VCaP (cell line): ENCODE measurements at regions not wholly inside any gene's neighbourhood (a gene's known extent, or its start where the extent isn't known, plus 50 kb on each side); places are given as distances from the start of the nearest gene placed in this dataset.
"Not testable (repeated sequence)": the region's sequence is repeated elsewhere in the genome, so short reads cannot be mapped to it uniquely, and the experiment has no call there.

Experiments
- H3K27ac ChIP-seq: fragments of 450-650 bp; 2 replicates; pipeline ENCODE4 v1.5.1; 2017
- TF ChIP-seq, protein P1 (sequence below): fragments of 450-650 bp; conservative IDR thresholded peaks from 2 replicates; pipeline ENCODE4 v1.5.1; 2017; ENCODE audit warnings: mild to moderate bottlenecking, moderate library complexity

DNA sequence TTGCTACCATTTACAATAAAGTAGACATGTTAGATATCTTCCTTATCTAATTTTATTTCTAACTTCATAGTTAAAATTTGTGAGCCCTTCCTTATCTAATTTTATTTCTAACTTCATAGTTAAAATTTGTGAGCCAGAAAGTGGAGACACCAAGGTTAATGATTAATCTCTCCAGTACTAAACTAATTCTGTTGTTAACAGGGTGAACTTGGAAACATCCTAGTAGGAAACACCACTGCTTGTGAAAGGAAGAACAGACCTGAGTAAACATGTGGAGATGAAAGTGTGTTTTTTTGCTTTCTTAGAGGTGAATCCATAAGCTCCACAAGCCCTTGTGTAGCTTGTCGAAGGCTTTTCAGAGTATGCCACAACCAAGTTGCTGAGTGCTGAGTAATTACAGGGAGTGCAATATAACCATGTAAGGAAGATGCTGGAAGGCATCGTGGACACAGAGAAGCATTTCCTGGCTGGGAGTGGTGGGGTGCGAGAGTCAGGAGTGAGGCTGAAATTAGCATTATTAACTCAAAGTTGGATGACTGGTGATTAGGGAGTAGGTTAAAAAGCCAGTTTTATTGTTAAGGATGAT, 118.6 kb upstream of the NEIL3 start:
- TF ChIP-seq, protein P1, sequence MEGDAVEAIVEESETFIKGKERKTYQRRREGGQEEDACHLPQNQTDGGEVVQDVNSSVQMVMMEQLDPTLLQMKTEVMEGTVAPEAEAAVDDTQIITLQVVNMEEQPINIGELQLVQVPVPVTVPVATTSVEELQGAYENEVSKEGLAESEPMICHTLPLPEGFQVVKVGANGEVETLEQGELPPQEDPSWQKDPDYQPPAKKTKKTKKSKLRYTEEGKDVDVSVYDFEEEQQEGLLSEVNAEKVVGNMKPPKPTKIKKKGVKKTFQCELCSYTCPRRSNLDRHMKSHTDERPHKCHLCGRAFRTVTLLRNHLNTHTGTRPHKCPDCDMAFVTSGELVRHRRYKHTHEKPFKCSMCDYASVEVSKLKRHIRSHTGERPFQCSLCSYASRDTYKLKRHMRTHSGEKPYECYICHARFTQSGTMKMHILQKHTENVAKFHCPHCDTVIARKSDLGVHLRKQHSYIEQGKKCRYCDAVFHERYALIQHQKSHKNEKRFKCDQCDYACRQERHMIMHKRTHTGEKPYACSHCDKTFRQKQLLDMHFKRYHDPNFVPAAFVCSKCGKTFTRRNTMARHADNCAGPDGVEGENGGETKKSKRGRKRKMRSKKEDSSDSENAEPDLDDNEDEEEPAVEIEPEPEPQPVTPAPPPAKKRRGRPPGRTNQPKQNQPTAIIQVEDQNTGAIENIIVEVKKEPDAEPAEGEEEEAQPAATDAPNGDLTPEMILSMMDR, result no peak

DNA sequence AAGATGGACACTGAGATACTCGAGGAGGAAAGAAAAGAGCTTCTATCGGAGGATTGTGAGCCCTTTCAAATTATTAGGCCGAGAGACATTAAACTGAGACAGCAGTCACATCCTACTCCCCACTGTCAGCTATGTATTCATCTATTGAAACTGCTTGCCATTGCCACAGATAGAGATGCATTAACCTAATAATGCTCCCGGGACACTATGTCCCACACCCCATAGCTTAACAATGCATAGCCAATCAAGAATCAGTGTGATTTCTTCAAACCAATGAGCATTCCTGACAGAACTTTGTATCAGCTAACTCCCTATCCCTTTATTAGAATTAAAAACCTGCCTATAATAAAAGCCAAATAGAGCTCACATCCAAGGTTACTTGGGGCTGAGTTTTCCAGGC, 118.1 kb upstream of the NEIL3 start:
- H3K27ac ChIP-seq, result peak overlapping the region; percentile 62

More for the DNA sequence above, 118.6 kb upstream of the NEIL3 start:
- peak overlapping the region; percentile 62 for H3K27ac ChIP-seq

DNA sequence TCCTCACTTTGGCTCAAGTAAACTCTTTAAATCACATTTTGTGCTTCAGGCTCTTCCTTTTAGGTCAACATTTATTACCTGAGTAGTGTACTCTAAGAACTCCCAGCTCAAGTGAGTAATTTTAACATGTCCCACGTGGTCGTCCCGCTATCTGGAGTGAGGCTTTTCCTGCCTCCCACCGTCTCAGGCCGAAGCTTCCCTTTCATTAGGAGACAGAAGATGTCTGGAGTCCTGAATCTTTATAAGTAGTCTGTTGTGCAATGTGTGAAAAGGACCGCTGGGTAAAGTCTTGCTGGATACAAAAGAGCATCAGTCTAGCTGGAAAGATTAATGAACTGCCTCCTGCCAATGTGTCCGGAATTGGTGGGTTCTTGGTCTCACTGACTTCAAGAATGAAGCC, 117.7 kb upstream of the NEIL3 start:
- TF ChIP-seq, protein P1, result no peak
- H3K27ac ChIP-seq, result peak overlapping the region; percentile 62

More for the DNA sequence above, 118.1 kb upstream of the NEIL3 start:
- TF ChIP-seq, protein P1, result no peak

DNA sequence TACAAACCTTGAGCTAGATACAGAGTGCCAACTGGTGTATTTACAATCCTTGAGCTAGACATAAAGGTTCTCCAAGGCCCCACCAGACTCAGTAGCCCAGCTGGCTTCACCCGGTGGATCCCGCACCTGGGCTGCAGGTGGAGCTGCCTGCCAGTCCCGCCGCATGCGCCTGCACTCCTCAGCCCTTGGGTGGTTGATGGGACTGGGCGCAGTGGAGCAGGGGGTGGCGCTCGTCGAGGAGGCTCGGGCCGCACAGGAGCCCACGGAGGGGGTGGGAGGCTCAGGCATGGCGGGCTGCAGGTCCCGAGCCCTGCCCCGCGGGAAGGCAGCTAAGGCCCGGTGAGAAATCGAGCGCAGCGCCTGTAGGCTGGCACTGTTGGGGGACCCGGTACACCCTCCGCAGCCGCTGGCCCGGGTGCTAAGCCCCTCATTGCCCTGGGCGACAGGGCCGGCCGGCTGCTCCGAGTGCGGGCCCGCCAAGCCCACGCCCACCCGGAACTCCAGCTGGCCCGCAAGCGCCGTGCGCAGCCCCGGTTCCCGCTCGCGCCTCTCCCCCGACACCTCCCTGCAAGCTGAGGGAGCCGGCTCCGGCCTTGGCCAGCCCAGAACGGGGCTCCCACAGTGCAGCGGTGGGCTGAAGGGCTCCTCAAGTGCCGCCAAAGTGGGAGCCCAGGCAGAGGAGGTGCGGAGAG, 116.5 kb upstream of the NEIL3 start:
- H3K27ac ChIP-seq, result not testable (repeated sequence)

DNA sequence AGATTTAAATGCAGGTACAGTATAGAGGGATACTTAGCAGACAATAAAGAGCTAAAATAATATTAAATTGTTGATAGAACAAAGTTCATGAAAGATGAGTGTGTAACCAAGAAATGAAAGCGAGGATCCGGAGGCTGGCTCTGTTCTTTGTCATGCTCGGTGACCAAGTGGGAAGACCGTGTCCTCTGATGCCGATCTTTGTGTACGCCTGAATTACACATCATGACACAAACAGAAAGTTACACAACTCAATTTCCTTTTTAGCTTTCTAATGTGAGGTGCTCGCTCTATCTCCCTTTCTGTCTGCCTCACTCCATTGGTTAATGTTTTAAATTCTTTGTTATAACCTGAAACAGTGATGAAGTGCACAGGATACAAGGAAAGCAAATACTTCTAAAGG, 114.8 kb upstream of the NEIL3 start:
- H3K27ac ChIP-seq, result no peak overlapping the region
- TF ChIP-seq, protein P1, result no peak

DNA sequence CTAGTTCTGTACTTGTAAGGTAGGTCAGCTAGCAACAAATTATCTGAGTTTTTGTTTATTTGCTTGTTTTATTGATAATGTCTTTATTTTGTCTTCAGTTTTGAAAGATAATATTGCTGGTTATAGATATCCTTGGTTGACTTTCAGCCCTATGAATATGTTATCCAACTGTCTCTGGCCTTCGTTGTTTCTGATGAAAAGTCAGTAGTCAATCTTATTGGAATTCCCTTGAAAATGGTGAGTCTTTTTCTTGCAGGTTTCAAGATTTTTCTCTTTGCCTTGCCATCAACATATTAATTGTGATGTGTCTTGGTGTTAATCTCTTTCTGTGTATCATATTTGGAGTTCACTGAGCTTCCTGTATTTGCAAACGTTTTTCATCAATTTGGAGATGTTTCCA, 113.1 kb upstream of the NEIL3 start:
- TF ChIP-seq, protein P1, result no peak
- H3K27ac ChIP-seq, result no peak overlapping the region

DNA sequence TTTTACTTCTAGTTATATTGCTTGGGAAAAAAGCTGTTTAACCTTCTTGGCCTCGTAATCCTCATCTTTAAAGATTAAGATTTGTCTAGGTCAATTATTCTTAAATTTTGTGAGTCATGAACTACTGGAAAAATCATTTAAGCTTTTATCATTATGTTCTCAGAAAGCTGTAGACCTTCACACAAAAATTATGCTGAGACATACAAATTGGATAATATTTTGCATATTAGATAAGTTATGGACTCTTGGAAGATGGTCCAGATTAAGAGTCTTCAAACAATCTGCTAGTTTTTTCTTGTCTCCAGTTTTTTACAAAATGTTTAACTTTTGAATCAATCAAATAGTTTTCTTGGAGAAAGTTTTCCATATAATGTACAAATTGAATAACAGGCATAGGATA, 108.1 kb upstream of the NEIL3 start:
- TF ChIP-seq, protein P1, result no peak
- no peak overlapping the region for H3K27ac ChIP-seq

DNA sequence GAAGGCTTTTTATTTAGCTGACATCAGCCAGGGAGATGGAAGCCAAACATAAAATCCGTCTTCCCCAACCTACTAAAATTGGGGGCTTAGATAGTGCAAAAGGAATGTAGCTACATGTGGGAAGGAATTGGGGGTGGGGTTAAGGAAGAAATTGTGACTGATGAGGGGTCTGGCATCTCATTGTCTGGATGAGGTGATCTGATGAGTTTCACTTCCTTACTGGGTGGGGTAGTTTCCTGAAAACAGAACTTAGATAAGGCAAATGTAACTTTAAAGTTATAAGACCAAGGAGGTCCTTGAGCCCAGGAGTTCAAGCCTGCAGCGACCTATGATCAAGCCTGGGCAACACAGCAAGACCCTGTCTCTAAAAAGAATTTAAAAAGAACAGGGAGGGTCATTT, 105.5 kb upstream of the NEIL3 start:
- TF ChIP-seq, protein P1, result no peak
- no peak overlapping the region for H3K27ac ChIP-seq
